Esophagus muscularis mucosa (tissue), 4 donors: ENCODE measurements at regions not wholly inside any gene's neighbourhood (a gene's known extent, or its start where the extent isn't known, plus 50 kb on each side); places are given as distances from the start of the nearest gene placed in this dataset.

Source experiments
- DNase-seq: peaks from one replicate; pipeline ENCODE4 v3.0.0-alpha.2; 2017; ENCODE audit errors: extremely low spot score
- H3K27ac ChIP-seq, 4 donors: fragments of 200-600 bp; sonication (generic); replicated peaks in 1 of 4; 1 replicate in 3 of 4; 2 replicates in 1 of 4; pipeline ENCODE4 v1.5.1; 2016 to 2019; ENCODE audit warnings: mild to moderate bottlenecking in 1 of 4
- H3K27me3 ChIP-seq, 4 donors: fragments of 200-600 bp; sonication (generic); one replicate each; pipeline versions ENCODE4 v1.5.1 to v1.6.0; 2016 to 2019
- H3K36me3 ChIP-seq, 4 donors: fragments of 200-600 bp; sonication (generic); one replicate each; pipeline ENCODE4 v1.5.1; 2016 to 2019
- H3K4me1 ChIP-seq, 4 donors: fragments of 200-600 bp; sonication (generic); one replicate each; pipeline ENCODE4 v1.5.1; 2016 to 2019
- H3K4me3 ChIP-seq, 4 donors: fragments of 200-600 bp; sonication (generic); 1 replicate in 2 of 4; 2 replicates in 2 of 4; pipeline ENCODE4 v1.5.1; 2016 to 2019; ENCODE audit warnings: mild to moderate bottlenecking in 4 of 4, moderate library complexity in 1 of 4
- H3K9me3 ChIP-seq, 4 donors: fragments of 200-600 bp; sonication (generic); 1 replicate in 3 of 4; 2 replicates in 1 of 4; pipeline ENCODE4 v1.5.1; 2016 to 2019
- CTCF ChIP-seq, 3 experiments: fragments of 200-600 bp in 2 of 3; fragments of 450-650 bp in 1 of 3; sonication (generic) in 2 of 3; IDR thresholded peaks; one replicate each; pipeline ENCODE4 v1.5.1; 2017 to 2019; ENCODE audit warnings: antibody characterized with exemption in 3 of 3, mild to moderate bottlenecking in 2 of 3, moderate library complexity in 1 of 3
- EP300 ChIP-seq: sonication (generic); formaldehyde crosslinking; IDR thresholded peaks from one replicate; pipeline ENCODE4 v1.6.1; 2017; ENCODE audit warnings: antibody characterized with exemption
- POLR2A ChIP-seq: fragments of 450-650 bp; IDR thresholded peaks from one replicate; pipeline ENCODE4 v1.6.1; 2017; ENCODE audit warnings: antibody characterized with exemption, moderate library complexity, mild to moderate bottlenecking, low read depth
- POLR2AphosphoS5 ChIP-seq, 2 donors: sonication (generic); formaldehyde crosslinking; IDR thresholded peaks; one replicate each; pipeline ENCODE4 v1.6.1; 2017; ENCODE audit warnings: antibody characterized with exemption in 2 of 2
- WGBS: methylation state at CpG from one replicate; pipeline ENCODE4 v1.1.5; 2018; 5-methylcytosine and 5-hydroxymethylcytosine counted together
- intact Hi-C: fragments of 100-400 bp; cut with DNase I; formaldehyde crosslinking; loops from one replicate; pipeline ENCODE4 v1.15.1; 2023

GRCh38 chr1:200274116-200274515 is 135.7 kb downstream of the ZNF281 start:
- WGBS: 87% methylated on average over 4 of the region's 4 CpGs
- intact Hi-C loops: no loop called here
- DNase-seq: no peak
- Histone ChIP-seq H3K4me1 (peaks cover 0 to 7% (median 0%) of the 10 kb centered on the region in 4 donors), H3K4me3 (no peak overlapping the region), H3K36me3 (no peaks in the 10 kb centered on the region), H3K27ac (no peak overlapping the region), H3K9me3 (no peaks in the 10 kb centered on the region), H3K27me3 (no peaks in the 10 kb centered on the region)
- TF ChIP-seq POLR2A (no peak), POLR2AphosphoS5 (IDR thresholded peaks at IDR 0.05) (no peak), CTCF (IDR thresholded peaks at IDR 0.05) (no peak), EP300 (no peak)

- Histone ChIP-seq H3K27me3 (no peaks in the 10 kb centered on the region), H3K9me3 (no peaks in the 10 kb centered on the region), H3K36me3 (no peaks in the 10 kb centered on the region), H3K4me3 (no peak overlapping the region), H3K4me1 (peaks cover 0 to 7% (median 0%) of the 10 kb centered on the region in 4 donors), H3K27ac (no peak overlapping the region)
- intact Hi-C loops: no loop called here
- no peak for DNase-seq
- TF ChIP-seq POLR2AphosphoS5 (IDR thresholded peaks at IDR 0.05) (no peak), POLR2A (no peak), CTCF (IDR thresholded peaks at IDR 0.05) (no peak), EP300 (no peak)
- WGBS: 86% methylated on average over 4 of the region's 4 CpGs
These were observed 137.3 kb downstream of the ZNF281 start for GRCh38 chr1:200272481-200273068.

- Histone ChIP-seq H3K4me3 (no peak overlapping the region), H3K27ac (no peak overlapping the region), H3K27me3 (no peaks in the 10 kb centered on the region), H3K9me3 (no peaks in the 10 kb centered on the region), H3K4me1 (no peaks in the 10 kb centered on the region), H3K36me3 (no peaks in the 10 kb centered on the region)
- peak; percentile 77 for DNase-seq
- WGBS: 100% methylated on average over 1 of the region's 1 CpG
- TF ChIP-seq POLR2A: no peak
- no peak for TF ChIP-seq POLR2AphosphoS5 (IDR thresholded peaks at IDR 0.05)
- no peak for TF ChIP-seq EP300
- TF ChIP-seq CTCF (IDR thresholded peaks at IDR 0.05): no peak
- intact Hi-C loops: no loop called here
These were observed 140.6 kb downstream of the ZNF281 start for GRCh38 chr1:200269256-200269655.

- WGBS: 100% methylated on average over 1 of the region's 1 CpG
- no peaks in the 10 kb centered on the region for H3K4me1 ChIP-seq
- intact Hi-C loops: no loop called here
- H3K9me3 ChIP-seq: no peaks in the 10 kb centered on the region
- H3K4me3 ChIP-seq: no peak overlapping the region
- no peaks in the 10 kb centered on the region for H3K27me3 ChIP-seq
- no peaks in the 10 kb centered on the region for H3K36me3 ChIP-seq
- no peak for TF ChIP-seq POLR2A
- TF ChIP-seq CTCF (IDR thresholded peaks at IDR 0.05): no peak
- TF ChIP-seq POLR2AphosphoS5 (IDR thresholded peaks at IDR 0.05): no peak
- no peak for TF ChIP-seq EP300
- peak; percentile 81 for DNase-seq
- no peak overlapping the region for H3K27ac ChIP-seq
These were observed 141.9 kb downstream of the ZNF281 start for GRCh38 chr1:200267937-200268336.

GRCh38 chr1:200267458-200267857 is 142.4 kb downstream of the ZNF281 start:
- H3K27ac ChIP-seq: no peak overlapping the region
- no peaks in the 10 kb centered on the region for H3K4me1 ChIP-seq
- H3K4me3 ChIP-seq: no peak overlapping the region
- TF ChIP-seq POLR2A: no peak
- no peak for TF ChIP-seq CTCF (IDR thresholded peaks at IDR 0.05)
- no peak for TF ChIP-seq EP300
- no peak for TF ChIP-seq POLR2AphosphoS5 (IDR thresholded peaks at IDR 0.05)
- no peaks in the 10 kb centered on the region for H3K27me3 ChIP-seq
- DNase-seq: peak; percentile 39
- 86% methylated on average over 4 of the region's 4 CpGs for WGBS
- H3K36me3 ChIP-seq: no peaks in the 10 kb centered on the region
- intact Hi-C loops: no loop called here
- no peaks in the 10 kb centered on the region for H3K9me3 ChIP-seq
